Heart left ventricle (tissue), 16 donors: ENCODE measurements at regions not wholly inside any gene's neighbourhood (a gene's known extent, or its start where the extent isn't known, plus 50 kb on each side); places are given as distances from the start of the nearest gene placed in this dataset.

ENCODE experiments used
- ATAC-seq, 4 donors: fragments of 200-7000 bp; cut with Tn5 transposase; one replicate each; pipeline ENCODE4 v1.9.1; 2020 to 2022; ENCODE audit warnings: moderate library complexity in 4 of 4, mild to moderate bottlenecking in 3 of 4, moderate number of reproducible peaks in 1 of 4
- DNase-seq, 5 donors: peaks; one replicate each; pipeline ENCODE4 v3.0.0-alpha.2; 2020
- H3K27ac ChIP-seq, 12 donors: fragments of 200-600 bp; sonication (generic) in 4 of 12; one replicate each; pipeline versions ENCODE4 v1.5.0 to v1.8.0; 2016 to 2022; ENCODE audit warnings: mild to moderate bottlenecking in 2 of 12
- H3K27me3 ChIP-seq, 9 donors: fragments of 200-600 bp; sonication (generic) in 2 of 9; one replicate each; pipeline versions ENCODE4 v1.5.1 to v1.8.0; 2016 to 2022; ENCODE audit warnings: mild to moderate bottlenecking in 3 of 9
- H3K36me3 ChIP-seq, 9 donors: fragments of 200-600 bp; sonication (generic) in 2 of 9; one replicate each; pipeline versions ENCODE4 v1.5.0 to v1.8.0; 2018 to 2022; ENCODE audit warnings: mild to moderate bottlenecking in 2 of 9
- H3K4me1 ChIP-seq, 12 donors: fragments of 200-600 bp; sonication (generic) in 4 of 12; one replicate each; pipeline versions ENCODE4 v1.5.0 to v1.8.0; 2016 to 2022; ENCODE audit warnings: mild to moderate bottlenecking in 3 of 12
- H3K4me3 ChIP-seq, 12 donors: fragments of 200-600 bp; sonication (generic) in 4 of 12; one replicate each; pipeline versions ENCODE4 v1.5.0 to v1.8.0; 2017 to 2022; ENCODE audit warnings: mild to moderate bottlenecking in 9 of 12, moderate library complexity in 4 of 12
- H3K9me3 ChIP-seq, 12 donors: fragments of 200-600 bp; sonication (generic) in 4 of 12; one replicate each; pipeline versions ENCODE4 v1.5.0 to v1.8.0; 2016 to 2022; ENCODE audit warnings: mild to moderate bottlenecking in 1 of 12
- POLR2A ChIP-seq, 2 donors: fragments of 450-650 bp; IDR thresholded peaks; one replicate each; pipeline ENCODE4 v1.6.1; 2017; ENCODE audit warnings: antibody characterized with exemption in 2 of 2, mild to moderate bottlenecking in 2 of 2, moderate library complexity in 2 of 2
- WGBS, 4 donors: extraction: QIAGEN DNeasy Blood & Tissue Kit in 2 of 4; methylation state at CpG; one replicate each; pipeline versions ENCODE4 v1.1.5 to v1.1.7; 2013 to 2018; 5-methylcytosine and 5-hydroxymethylcytosine counted together
- intact Hi-C, 10 donors: fragments of 100-400 bp; cut with DNase I; formaldehyde crosslinking; loops; one replicate each; pipeline versions ENCODE4 v1.11.1 to v1.14.2; 2022
- TF ChIP-seq, protein P1 (sequence below), 12 donors: fragments of 200-600 bp; sonication (generic) in 4 of 12; IDR thresholded peaks; one replicate each; pipeline versions ENCODE4 v1.5.0 to v1.8.0; 2018 to 2022; ENCODE audit warnings: antibody characterized with exemption in 12 of 12, mild to moderate bottlenecking in 5 of 12
- donor health status: ischemic (EF 13 %, LVEDD 7.1; RV severe dilation, severe dysfunction).
- donor health status: healthy with polysubstance abuse.
- donor health status: DM: no; HTN: yes; CAD: no.
- donor health status: DM: no; HTN: no; CAD: no.
- donor health status: ischemic (EF 25% LVEDD 6.9; RV normal size, moderate dysfunction).
- donor health status: ischemic (EF 25% LVEDD 5.7; RV mildly dilated, moderate dysfunction).
- donor health status: healthy.
- donor health status: DM: yes; HTN: yes; CAD: no.
- donor health status: ischemic (EF 35%, LVEDD 5.7; RV mildly dilated, moderate dysfunction).
- donor health status: nonischemic (EF 11% LVEDD 7.7; RV severe dilation, severe dysfunction).
- donor health status: DM: yes; HTN: yes; CAD: no.
- donor health status: PGD.
- donor health status: ischemic (EF 29% LVEDD 5.4; RV normal size, mild dysfunction).
- donor health status: nonischemic (EF 23%, LVEDD 6.1; RV moderate dilation, normal function).

DNA sequence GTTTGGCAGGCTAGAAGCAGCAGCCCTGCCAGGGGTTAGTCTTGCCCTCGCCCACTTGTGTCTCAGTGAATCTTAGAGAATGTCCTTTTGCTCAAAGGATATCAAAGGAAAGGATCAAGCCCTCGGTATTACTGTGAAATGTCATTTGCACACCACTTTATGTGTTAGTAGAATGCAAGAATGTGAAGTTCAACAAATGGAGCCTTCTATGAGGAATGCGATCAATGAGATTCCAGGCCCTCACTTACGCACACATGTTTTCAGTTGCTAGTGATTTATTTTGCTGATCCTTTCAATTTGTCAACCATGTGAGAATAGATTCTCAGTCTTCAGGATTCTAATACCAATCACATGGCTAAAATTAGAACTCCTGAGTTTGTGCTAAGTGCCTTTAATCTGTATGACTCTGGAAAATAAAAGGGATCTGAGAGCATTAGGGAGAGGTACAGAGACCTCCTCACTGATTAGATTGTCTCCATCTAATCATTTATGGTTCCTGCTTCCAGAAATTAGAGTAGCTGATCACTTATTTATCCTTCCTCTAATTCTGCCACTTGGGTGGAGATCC lies 123.0 kb upstream of the SP4 start:
- ATAC-seq: no peak
- no peak for DNase-seq
- Histone ChIP-seq H3K9me3 (peaks cover 0 to 12% (median 4%) of the 10 kb centered on the region in 12 donors), H3K27ac (no peak overlapping the region), H3K36me3 (no peaks in the 10 kb centered on the region), H3K27me3 (no peaks in the 10 kb centered on the region), H3K4me1 (no peaks in the 10 kb centered on the region), H3K4me3 (no peak overlapping the region)
- WGBS, 4 donors: 79 to 86% (median 84%) methylated on average over 4 of the region's 4 CpGs
- no peak for TF ChIP-seq POLR2A (IDR thresholded peaks at IDR 0.05)
- TF ChIP-seq, protein P1, sequence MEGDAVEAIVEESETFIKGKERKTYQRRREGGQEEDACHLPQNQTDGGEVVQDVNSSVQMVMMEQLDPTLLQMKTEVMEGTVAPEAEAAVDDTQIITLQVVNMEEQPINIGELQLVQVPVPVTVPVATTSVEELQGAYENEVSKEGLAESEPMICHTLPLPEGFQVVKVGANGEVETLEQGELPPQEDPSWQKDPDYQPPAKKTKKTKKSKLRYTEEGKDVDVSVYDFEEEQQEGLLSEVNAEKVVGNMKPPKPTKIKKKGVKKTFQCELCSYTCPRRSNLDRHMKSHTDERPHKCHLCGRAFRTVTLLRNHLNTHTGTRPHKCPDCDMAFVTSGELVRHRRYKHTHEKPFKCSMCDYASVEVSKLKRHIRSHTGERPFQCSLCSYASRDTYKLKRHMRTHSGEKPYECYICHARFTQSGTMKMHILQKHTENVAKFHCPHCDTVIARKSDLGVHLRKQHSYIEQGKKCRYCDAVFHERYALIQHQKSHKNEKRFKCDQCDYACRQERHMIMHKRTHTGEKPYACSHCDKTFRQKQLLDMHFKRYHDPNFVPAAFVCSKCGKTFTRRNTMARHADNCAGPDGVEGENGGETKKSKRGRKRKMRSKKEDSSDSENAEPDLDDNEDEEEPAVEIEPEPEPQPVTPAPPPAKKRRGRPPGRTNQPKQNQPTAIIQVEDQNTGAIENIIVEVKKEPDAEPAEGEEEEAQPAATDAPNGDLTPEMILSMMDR (IDR thresholded peaks at IDR 0.05): no peak
- intact Hi-C loops: no loop called here

DNA sequence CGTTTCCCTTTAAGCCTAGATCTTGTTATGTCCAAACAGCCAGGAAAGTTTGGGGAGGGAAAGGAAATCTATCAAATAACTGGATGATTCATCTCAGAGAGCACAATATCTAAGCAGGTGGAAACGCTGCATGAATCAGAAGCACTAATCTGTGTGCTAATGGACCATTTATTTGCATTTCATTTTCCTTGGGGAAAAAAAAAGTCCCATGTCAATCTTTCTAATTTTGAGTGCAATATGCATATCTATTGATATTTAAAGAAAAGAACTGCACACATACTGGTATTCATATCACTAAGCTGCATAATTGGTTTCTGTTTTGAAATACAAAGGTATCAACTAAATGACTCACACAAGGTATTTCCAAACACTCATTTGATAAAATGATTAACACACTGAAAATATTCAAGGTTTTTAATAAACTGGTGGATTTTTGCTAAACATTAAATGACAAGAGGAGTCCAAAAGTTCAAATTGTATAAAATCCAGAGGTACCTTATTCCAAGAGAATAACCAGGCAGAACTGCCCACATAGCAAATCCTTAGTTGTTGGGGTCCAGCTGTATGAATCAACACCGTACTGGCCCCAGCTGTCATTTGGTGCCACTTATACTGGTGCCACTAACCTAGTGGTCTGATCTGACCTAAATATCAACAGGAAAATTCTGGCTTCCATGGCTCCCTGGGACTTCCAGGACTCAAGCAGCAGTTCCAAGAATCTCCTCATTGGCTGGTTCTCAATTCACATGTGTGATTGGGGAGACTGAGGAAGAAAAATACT lies 122.2 kb upstream of the SP4 start:
- no peaks in the 10 kb centered on the region for H3K36me3 ChIP-seq
- TF ChIP-seq, protein P1 (IDR thresholded peaks at IDR 0.05): no peak
- TF ChIP-seq POLR2A (IDR thresholded peaks at IDR 0.05): no peak
- WGBS, 4 donors: 48 to 66% (median 56%) methylated on average over 3 of the region's 3 CpGs
- intact Hi-C loops: no loop called here
- DNase-seq: no peak
- ATAC-seq: no peak
- H3K9me3 ChIP-seq: peaks cover 0 to 12% (median 4%) of the 10 kb centered on the region in 12 donors
- no peaks in the 10 kb centered on the region for H3K4me1 ChIP-seq
- no peak overlapping the region for H3K4me3 ChIP-seq
- H3K27ac ChIP-seq: no peak overlapping the region
- H3K27me3 ChIP-seq: no peaks in the 10 kb centered on the region

DNA sequence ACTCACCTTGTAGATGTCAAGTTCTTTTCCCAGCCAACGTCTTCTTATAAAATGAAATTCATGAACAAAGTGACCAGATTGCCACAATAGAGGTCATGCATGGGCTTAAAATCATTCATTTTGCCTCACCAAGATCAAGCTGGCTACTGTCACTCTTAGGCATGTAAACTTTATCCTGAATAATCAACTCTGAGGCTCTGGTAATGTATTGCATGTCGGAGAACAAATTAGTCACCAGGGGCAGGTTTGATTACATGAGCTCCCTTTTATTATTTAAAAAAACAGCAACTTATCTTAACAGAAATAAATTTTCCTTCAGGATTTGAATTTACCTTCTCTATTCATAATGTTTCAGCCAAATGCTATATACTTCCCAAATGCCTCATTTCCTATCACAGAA lies 112.9 kb upstream of the SP4 start:
- Histone ChIP-seq H3K9me3 (peaks cover 0 to 19% (median 0%) of the 10 kb centered on the region in 12 donors), H3K4me3 (no peak overlapping the region), H3K27me3 (peaks cover 0 to 4% (median 0%) of the 10 kb centered on the region in 9 donors), H3K27ac (no peak overlapping the region), H3K36me3 (no peaks in the 10 kb centered on the region), H3K4me1 (no peaks in the 10 kb centered on the region)
- ATAC-seq (no peak), DNase-seq (no peak)
- 69 to 89% (median 87%) methylated on average over 2 of the region's 2 CpGs for WGBS, 4 donors
- intact Hi-C loops: no loop called here
- TF ChIP-seq POLR2A (IDR thresholded peaks at IDR 0.05): no peak
- TF ChIP-seq, protein P1 (IDR thresholded peaks at IDR 0.05): no peak

DNA sequence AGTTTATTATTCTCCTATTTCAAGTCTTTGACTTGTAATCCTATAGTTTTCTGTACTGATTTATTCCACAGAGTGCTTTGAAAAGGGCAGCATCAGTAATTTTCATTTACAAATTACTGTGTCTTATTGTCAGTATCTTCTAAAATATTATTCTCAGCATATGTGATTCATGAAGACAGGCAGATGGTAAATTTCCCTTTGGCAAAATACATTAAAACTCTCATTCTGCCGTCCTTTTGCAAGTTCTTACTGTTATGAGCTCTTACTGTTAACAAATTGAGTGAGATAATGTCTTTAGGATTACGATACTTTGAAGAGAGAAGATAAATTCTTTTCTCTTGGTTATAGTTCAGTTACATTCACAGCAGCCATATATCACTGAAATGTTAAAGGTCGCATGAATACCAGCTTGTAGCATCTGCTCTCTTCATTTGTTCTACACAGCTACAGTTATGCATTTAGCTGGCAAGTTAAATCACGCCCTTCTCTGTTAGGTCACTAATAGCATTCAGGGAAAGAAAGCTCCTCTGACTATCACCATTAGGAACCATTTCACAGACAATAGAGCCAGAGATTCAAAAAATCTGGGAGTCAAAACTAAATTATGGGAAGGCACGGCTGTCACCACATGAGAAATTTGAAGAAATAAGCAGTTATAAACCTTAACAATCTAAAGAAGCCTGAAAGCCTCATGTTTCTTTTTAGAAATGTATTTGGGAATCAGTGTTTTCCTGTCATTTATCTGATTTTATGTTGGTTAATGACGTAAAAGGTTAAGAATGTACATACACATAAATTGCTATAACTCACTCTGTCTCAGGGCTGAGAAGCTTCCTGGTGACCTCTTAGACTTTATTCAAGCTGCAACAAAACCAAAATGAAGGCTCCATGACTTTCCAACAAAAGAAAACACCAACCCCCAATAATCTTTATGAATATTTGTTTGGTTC lies 109.6 kb upstream of the SP4 start:
- no peak for ATAC-seq
- H3K9me3 ChIP-seq: peaks cover 0 to 3% (median 0%) of the 10 kb centered on the region in 12 donors
- WGBS, 4 donors: 62 to 71% (median 66%) methylated on average over 6 of the region's 6 CpGs
- no peak overlapping the region for H3K4me3 ChIP-seq
- no peaks in the 10 kb centered on the region for H3K4me1 ChIP-seq
- H3K36me3 ChIP-seq: no peaks in the 10 kb centered on the region
- TF ChIP-seq, protein P1 (IDR thresholded peaks at IDR 0.05): no peak
- no peak for TF ChIP-seq POLR2A (IDR thresholded peaks at IDR 0.05)
- no peak for DNase-seq
- peaks cover 0 to 4% (median 0%) of the 10 kb centered on the region in 9 donors for H3K27me3 ChIP-seq
- intact Hi-C loops: no loop called here
- no peak overlapping the region for H3K27ac ChIP-seq
